ENCODE measurements at regions not wholly inside any gene's neighbourhood (a gene's known extent, or its start where the extent isn't known, plus 50 kb on each side); places are given as distances from the start of the nearest gene placed in this dataset.

DNA sequence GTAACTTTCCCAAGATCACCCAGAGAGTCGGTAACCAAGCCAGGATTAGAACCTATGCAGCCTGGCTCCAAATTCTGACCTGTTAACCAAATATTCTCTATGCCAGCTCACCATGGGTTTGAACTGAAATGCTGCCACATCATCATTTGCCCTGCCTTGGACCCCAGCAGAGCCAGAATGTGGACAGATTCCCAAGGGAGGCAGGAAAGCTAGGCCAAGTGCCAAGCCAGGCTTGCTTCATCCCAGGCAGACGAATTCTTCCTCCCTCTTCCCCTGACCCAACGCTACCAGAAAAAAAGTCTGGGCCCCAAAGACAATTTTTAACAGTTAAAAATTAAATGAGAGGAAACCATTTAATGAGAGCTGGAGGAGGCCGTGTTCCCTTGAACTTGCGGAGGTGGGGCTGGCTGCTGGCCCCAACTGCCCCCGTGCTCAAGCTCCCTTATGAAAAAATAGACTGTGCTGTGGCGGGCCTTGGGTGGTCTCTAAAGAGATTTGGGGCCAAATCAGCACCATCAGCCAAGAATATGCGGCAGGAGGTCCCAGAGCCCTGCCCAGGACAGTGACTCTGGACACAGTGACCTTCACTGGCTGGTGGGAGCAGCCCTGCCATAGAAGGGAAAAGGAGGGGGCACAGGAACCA lies 184.1 kb upstream of the SYT13 start:
- Mint-ChIP-seq H3K27me3 (ENCODE audit: low read depth) (no peaks in the 10 kb centered on the region), H3K36me3 (ENCODE audit: low read depth) (no peaks in the 10 kb centered on the region), H3K9me3 (no peaks in the 10 kb centered on the region), H3K27ac (peak overlapping the region in 2 of 3 experiments; percentile 66 to 77), H3K4me1 (peaks cover 39% of the 10 kb centered on the region), H3K4me3 (no peak overlapping the region)
- TF ChIP-seq, protein P1, sequence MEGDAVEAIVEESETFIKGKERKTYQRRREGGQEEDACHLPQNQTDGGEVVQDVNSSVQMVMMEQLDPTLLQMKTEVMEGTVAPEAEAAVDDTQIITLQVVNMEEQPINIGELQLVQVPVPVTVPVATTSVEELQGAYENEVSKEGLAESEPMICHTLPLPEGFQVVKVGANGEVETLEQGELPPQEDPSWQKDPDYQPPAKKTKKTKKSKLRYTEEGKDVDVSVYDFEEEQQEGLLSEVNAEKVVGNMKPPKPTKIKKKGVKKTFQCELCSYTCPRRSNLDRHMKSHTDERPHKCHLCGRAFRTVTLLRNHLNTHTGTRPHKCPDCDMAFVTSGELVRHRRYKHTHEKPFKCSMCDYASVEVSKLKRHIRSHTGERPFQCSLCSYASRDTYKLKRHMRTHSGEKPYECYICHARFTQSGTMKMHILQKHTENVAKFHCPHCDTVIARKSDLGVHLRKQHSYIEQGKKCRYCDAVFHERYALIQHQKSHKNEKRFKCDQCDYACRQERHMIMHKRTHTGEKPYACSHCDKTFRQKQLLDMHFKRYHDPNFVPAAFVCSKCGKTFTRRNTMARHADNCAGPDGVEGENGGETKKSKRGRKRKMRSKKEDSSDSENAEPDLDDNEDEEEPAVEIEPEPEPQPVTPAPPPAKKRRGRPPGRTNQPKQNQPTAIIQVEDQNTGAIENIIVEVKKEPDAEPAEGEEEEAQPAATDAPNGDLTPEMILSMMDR (IDR thresholded peaks at IDR 0.05; ENCODE audit: unreplicated experiment in 3 of 3), result no peak

DNA sequence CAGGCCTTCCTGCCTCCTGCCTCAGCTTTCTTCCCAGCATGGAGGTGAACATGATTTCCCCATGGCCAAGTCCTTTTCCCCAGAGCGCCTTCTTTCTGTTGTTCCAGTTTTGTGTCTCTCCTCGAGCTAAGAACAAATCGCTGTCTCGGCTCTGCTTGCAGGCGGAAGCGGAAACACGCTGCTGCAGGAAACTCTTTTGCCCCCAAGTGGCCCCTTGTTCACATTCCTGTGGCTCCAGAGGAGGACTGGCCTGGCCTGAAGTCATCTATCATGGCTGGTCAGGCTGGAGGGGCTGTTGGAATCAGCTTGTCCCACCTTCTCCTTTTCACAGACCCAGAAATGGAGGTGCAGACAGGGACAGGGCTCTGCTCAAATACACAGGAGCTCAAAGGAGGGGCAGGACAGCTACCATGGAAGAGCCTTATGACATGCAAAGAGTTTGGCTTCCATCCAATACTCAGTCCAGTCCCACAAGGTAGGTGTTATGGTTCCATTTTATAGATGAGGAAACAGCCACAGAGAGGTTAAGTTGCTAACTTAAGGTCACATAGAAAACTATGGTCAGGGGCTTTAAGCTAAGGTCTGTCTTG lies 182.2 kb upstream of the SYT13 start:
- Mint-ChIP-seq H3K4me1 (peaks cover 36% of the 10 kb centered on the region), H3K27ac (peak overlapping the region; percentile 86 to 91 (median 90)), H3K27me3 (ENCODE audit: low read depth) (no peaks in the 10 kb centered on the region), H3K36me3 (ENCODE audit: low read depth) (no peaks in the 10 kb centered on the region), H3K9me3 (no peaks in the 10 kb centered on the region), H3K4me3 (no peak overlapping the region)
- TF ChIP-seq, protein P1 (IDR thresholded peaks at IDR 0.05; ENCODE audit: unreplicated experiment in 3 of 3), result no peak

DNA sequence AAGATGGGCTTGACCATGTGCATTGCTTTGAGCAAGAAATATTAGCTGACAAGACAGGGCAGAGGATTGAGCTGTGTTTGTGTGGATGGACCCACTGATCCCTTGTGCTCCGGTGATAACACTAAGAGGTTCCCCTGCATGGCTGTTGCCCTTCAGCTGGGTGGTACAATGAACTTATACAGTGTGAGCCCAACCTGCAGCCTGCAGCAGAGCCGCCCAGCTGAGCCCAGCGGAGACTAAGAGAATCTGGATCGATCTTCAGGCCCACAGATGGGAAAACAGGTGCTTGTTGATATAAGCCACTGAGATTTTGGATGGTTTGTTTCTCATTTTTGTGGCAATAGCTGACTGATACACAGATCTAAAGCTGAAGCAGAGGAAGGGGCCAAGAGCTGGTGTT lies 177.4 kb upstream of the SYT13 start:
- TF ChIP-seq, protein P1 (IDR thresholded peaks at IDR 0.05; ENCODE audit: unreplicated experiment in 3 of 3), result no peak
- Mint-ChIP-seq H3K9me3 (no peaks in the 10 kb centered on the region), H3K4me1 (peaks cover 14% of the 10 kb centered on the region), H3K27ac (no peak overlapping the region), H3K4me3 (no peak overlapping the region), H3K36me3 (ENCODE audit: low read depth) (no peaks in the 10 kb centered on the region), H3K27me3 (ENCODE audit: low read depth) (peaks cover 10% of the 10 kb centered on the region)

DNA sequence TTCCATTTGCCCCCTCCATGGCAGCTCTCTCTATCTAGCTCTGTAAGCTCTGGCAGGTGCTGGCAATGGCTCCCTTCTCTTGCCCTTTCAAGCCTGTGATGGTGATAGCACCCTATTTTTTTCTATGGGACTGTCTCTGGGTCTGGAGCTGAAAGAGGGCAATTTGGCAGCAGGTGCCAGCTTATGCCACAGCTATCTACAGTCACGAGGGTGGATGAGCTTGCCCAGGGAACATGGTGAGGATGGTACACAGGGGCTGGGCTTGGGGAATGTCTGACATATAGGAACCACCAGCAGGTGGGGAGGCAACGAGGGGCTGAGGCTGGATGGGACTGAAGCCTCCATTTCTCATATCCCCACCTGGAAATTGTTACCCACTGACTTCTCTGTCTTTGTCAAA lies 175.4 kb upstream of the SYT13 start:
- Mint-ChIP-seq H3K27ac (no peak overlapping the region), H3K36me3 (ENCODE audit: low read depth) (no peaks in the 10 kb centered on the region), H3K27me3 (ENCODE audit: low read depth) (peaks cover 14% of the 10 kb centered on the region), H3K9me3 (no peaks in the 10 kb centered on the region), H3K4me1 (peaks cover 5% of the 10 kb centered on the region), H3K4me3 (no peak overlapping the region)
- TF ChIP-seq, protein P1 (IDR thresholded peaks at IDR 0.05; ENCODE audit: unreplicated experiment in 3 of 3), result no peak

DNA sequence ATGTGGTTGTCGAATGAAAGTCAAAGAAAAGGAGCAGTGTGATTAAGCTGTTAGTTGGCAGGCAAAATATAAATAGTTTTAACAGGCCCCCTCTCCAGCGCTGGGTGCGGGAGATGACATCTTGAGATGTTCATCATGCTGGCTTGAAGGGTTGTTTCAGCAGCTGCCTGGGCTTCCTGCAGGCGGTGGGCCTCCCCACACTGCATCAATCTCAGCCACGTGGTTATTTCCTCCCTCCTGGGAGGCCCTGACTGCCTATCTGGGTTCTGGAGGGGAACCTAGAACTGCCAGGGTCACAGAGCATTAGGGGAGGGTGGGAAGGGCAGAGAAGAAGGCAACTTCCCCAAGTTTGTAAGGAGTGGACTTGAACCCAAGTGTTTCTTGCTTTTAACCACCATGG lies 173.3 kb upstream of the SYT13 start:
- peaks cover 14% of the 10 kb centered on the region for H3K27me3 Mint-ChIP-seq (ENCODE audit: low read depth)
- TF ChIP-seq, protein P1 (IDR thresholded peaks at IDR 0.05; ENCODE audit: unreplicated experiment in 3 of 3), result no peak
- no peak overlapping the region for H3K4me3 Mint-ChIP-seq
- peaks cover 5% of the 10 kb centered on the region for H3K9me3 Mint-ChIP-seq
- no peaks in the 10 kb centered on the region for H3K36me3 Mint-ChIP-seq (ENCODE audit: low read depth)
- H3K4me1 Mint-ChIP-seq, result peaks cover 5% of the 10 kb centered on the region
- H3K27ac Mint-ChIP-seq, result no peak overlapping the region

DNA sequence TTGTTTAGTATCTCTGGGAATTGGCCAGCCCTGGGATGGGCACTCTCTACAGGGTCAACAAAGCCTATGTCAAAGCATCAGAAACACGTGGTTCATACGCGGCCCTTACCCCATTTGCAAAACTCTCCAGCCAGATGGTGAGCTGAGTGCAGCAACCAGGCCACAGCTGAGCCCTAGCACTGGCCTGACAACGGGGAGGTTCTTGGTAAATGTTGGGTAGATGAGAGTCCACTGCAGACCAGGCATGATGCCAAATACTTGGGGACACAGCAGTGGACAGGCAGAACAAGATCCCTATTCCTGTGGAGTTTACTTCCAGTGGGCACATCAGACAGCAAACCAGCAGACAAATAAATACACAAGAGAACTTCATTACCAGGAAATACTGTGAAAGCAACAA lies 172.1 kb upstream of the SYT13 start:
- Mint-ChIP-seq H3K4me1 (peaks cover 5% of the 10 kb centered on the region), H3K36me3 (ENCODE audit: low read depth) (no peaks in the 10 kb centered on the region), H3K4me3 (no peak overlapping the region), H3K27ac (no peak overlapping the region), H3K27me3 (ENCODE audit: low read depth) (peaks cover 14% of the 10 kb centered on the region), H3K9me3 (peaks cover 5% of the 10 kb centered on the region)
- TF ChIP-seq, protein P1 (IDR thresholded peaks at IDR 0.05; ENCODE audit: unreplicated experiment in 3 of 3), result no peak
